ENCODE measurements at regions not wholly inside any gene's neighbourhood (a gene's known extent, or its start where the extent isn't known, plus 50 kb on each side); places are given as distances from the start of the nearest gene placed in this dataset.

- H3K27ac Mint-ChIP-seq: no peak overlapping the region
Measured at GRCh38 chr13:40204246-40204645, 462.2 kb downstream of the FOXO1 start.

More at GRCh38 chr13:40204246-40204645, 462.2 kb downstream of the FOXO1 start:
- H3K4me1 ChIP-seq (ENCODE audit: insufficient read depth): no peaks in the 10 kb centered on the region
- no peak overlapping the region for H3K27ac ChIP-seq (ENCODE audit: low read depth)
- DNase-seq (ENCODE audit: low spot score) (no peak), ATAC-seq (no peak)
- H3K4me3 ChIP-seq: no peak overlapping the region
- H4K20me1 ChIP-seq (replicated peaks; ENCODE audit: insufficient read depth): no peaks in the 10 kb centered on the region
- H3K4me2 ChIP-seq: no peak overlapping the region
- Mint-ChIP-seq H3K9me3 (no peaks in the 10 kb centered on the region), H3K4me1 (peaks cover 5% of the 10 kb centered on the region; the same call in 1 of the 3 replicates), H3K27me3 (ENCODE audit: insufficient read depth, low read depth, poor library complexity) (peaks cover 2% of the 10 kb centered on the region), H3K36me3 (ENCODE audit: low read depth) (no peaks in the 10 kb centered on the region), H3K4me3 (no peak overlapping the region)
- H2AFZ ChIP-seq: no peak overlapping the region
- H3K9me2 ChIP-seq (ENCODE audit: insufficient read depth): peaks cover 13% of the 10 kb centered on the region; the same call in 1 of the 2 replicates
- H3F3A ChIP-seq (replicated peaks; ENCODE audit: low read depth): no peaks in the 10 kb centered on the region
- H3K27me3 ChIP-seq (ENCODE audit: insufficient read depth): no peaks in the 10 kb centered on the region
- no peaks in the 10 kb centered on the region for H3K36me3 ChIP-seq (ENCODE audit: insufficient read depth)
- no peak for TF ChIP-seq NANOG (IDR thresholded peaks at IDR 0.05; ENCODE audit: borderline replicate concordance)
- TF ChIP-seq CREB1 (CRISPR knock-in tag; IDR thresholded peaks at IDR 0.05; ENCODE audit: low read depth): no peak
- TF ChIP-seq EZH2 (IDR thresholded peaks at IDR 0.05; ENCODE audit: low read depth, unreplicated experiment): no peak
- TF ChIP-seq POLR2AphosphoS5 (IDR thresholded peaks at IDR 0.05; ENCODE audit: low read depth): no peak
- TF ChIP-seq ZNF462 (CRISPR knock-in tag; IDR thresholded peaks at IDR 0.05): no peak
- H3K79me2 ChIP-seq (replicated peaks; ENCODE audit: insufficient read depth): no peaks in the 10 kb centered on the region

Measured in GM23338 (cell line).